Transverse colon (tissue), 4 donors: ENCODE measurements at regions not wholly inside any gene's neighbourhood (a gene's known extent, or its start where the extent isn't known, plus 50 kb on each side); places are given as distances from the start of the nearest gene placed in this dataset.

Experiments used
- DNase-seq: peaks from one replicate; pipeline ENCODE4 v3.0.0-alpha.2; 2019
- H3K27ac ChIP-seq, 4 donors: fragments of 200-600 bp; sonication (generic); 2 replicates each; pipeline ENCODE4 v1.5.1; 2016 to 2018; ENCODE audit warnings: inconsistent platforms in 4 of 4
- H3K27me3 ChIP-seq: fragments of 200-600 bp; sonication (generic); 2 replicates; pipeline ENCODE4 v1.5.1; 2017; ENCODE audit warnings: inconsistent platforms
- H3K36me3 ChIP-seq, 4 donors: fragments of 200-600 bp; sonication (generic); 2 replicates each; pipeline ENCODE4 v1.5.1; 2017 to 2019; ENCODE audit warnings: inconsistent platforms in 4 of 4
- H3K4me1 ChIP-seq, 4 donors: fragments of 200-600 bp; sonication (generic); 2 replicates each; pipeline ENCODE4 v1.5.1; 2017 to 2020; ENCODE audit warnings: inconsistent platforms in 4 of 4
- H3K4me3 ChIP-seq, 4 donors: fragments of 200-600 bp; sonication (generic); 1 replicate in 1 of 4; 2 replicates in 3 of 4; pipeline versions ENCODE4 v1.5.1 to v1.6.1; 2017 to 2019; ENCODE audit warnings: inconsistent platforms in 4 of 4
- H3K9me3 ChIP-seq, 2 donors: fragments of 200-600 bp; sonication (generic); 2 replicates each; pipeline ENCODE4 v1.5.1; 2017 to 2019; ENCODE audit warnings: inconsistent platforms in 2 of 2
- EP300 ChIP-seq: sonication (generic); formaldehyde crosslinking; IDR thresholded peaks from one replicate; pipeline ENCODE4 v1.6.1; 2017; ENCODE audit warnings: antibody characterized with exemption, low read depth
- POLR2A ChIP-seq: fragments of 450-650 bp; IDR thresholded peaks from one replicate; pipeline ENCODE4 v1.6.1; 2016; ENCODE audit warnings: antibody characterized with exemption, mild to moderate bottlenecking, moderate library complexity
- POLR2AphosphoS5 ChIP-seq, 3 donors: sonication (generic); formaldehyde crosslinking; IDR thresholded peaks; one replicate each; pipeline ENCODE4 v1.6.1; 2016; ENCODE audit warnings: antibody characterized with exemption in 3 of 3
- WGBS, 2 donors: methylation state at CpG; one replicate each; pipeline ENCODE4 v1.1.5; 2018; ENCODE audit warnings: low coverage in 1 of 2; 5-methylcytosine and 5-hydroxymethylcytosine counted together
- in situ Hi-C, 4 donors: fragments of 200-750 bp; cut with MboI; loops; one replicate each; pipeline versions ENCODE4 v1.15.0 to v1.15.1; 2017; ENCODE audit warnings: low sequenced_read_pairs in 3 of 4, low pct_ligation_motif_present in 1 of 4, low pct_unique_long_range_greater_than_20kb in 1 of 4
- intact Hi-C: fragments of 100-400 bp; cut with DNase I; formaldehyde crosslinking; loops from one replicate; pipeline ENCODE4 v1.15.1; 2023; ENCODE audit warnings: low total_unique reads
- TF ChIP-seq, protein P1 (sequence below), 5 experiments: fragments of 200-600 bp in 3 of 5; fragments of 450-650 bp in 2 of 5; sonication (generic) in 3 of 5; IDR thresholded peaks; 1 replicate in 2 of 5; 2 replicates in 3 of 5; pipeline ENCODE4 v1.5.1; 2016 to 2017; ENCODE audit warnings: antibody characterized with exemption in 5 of 5, inconsistent platforms in 3 of 5, mild to moderate bottlenecking in 2 of 5, moderate library complexity in 1 of 5

DNA sequence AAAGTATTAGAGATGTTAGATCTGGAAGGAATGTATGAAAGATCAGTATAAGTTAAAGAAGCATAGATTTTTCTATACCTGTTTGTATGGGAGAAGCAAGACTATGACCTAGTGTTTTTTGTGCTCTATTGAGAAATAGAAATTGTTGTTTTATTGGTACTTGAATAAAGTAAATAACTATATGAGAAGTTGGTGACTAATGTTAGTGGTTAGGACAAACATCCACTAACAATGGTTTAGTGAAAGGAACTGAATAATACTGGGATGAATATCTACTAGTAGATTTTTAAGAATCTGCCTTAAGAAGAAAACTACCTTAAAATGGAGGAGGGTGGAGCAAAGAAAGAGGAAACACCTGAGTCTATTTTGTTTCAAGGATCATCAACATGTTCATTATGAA lies 521.1 kb upstream of the POT1 start:
- Histone ChIP-seq H3K36me3 (no peaks in the 10 kb centered on the region), H3K9me3 (no peaks in the 10 kb centered on the region), H3K27me3 (no peaks in the 10 kb centered on the region), H3K4me1 (no peaks in the 10 kb centered on the region), H3K27ac (no peak overlapping the region), H3K4me3 (no peak overlapping the region)
- no peak for TF ChIP-seq POLR2A
- no peak for TF ChIP-seq POLR2AphosphoS5 (IDR thresholded peaks at IDR 0.05)
- TF ChIP-seq EP300 = no peak
- TF ChIP-seq, protein P1, sequence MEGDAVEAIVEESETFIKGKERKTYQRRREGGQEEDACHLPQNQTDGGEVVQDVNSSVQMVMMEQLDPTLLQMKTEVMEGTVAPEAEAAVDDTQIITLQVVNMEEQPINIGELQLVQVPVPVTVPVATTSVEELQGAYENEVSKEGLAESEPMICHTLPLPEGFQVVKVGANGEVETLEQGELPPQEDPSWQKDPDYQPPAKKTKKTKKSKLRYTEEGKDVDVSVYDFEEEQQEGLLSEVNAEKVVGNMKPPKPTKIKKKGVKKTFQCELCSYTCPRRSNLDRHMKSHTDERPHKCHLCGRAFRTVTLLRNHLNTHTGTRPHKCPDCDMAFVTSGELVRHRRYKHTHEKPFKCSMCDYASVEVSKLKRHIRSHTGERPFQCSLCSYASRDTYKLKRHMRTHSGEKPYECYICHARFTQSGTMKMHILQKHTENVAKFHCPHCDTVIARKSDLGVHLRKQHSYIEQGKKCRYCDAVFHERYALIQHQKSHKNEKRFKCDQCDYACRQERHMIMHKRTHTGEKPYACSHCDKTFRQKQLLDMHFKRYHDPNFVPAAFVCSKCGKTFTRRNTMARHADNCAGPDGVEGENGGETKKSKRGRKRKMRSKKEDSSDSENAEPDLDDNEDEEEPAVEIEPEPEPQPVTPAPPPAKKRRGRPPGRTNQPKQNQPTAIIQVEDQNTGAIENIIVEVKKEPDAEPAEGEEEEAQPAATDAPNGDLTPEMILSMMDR (IDR thresholded peaks at IDR 0.05) = no peak
- in situ Hi-C loops = no loop called here
- intact Hi-C loops = no loop called here
- no peak for DNase-seq

DNA sequence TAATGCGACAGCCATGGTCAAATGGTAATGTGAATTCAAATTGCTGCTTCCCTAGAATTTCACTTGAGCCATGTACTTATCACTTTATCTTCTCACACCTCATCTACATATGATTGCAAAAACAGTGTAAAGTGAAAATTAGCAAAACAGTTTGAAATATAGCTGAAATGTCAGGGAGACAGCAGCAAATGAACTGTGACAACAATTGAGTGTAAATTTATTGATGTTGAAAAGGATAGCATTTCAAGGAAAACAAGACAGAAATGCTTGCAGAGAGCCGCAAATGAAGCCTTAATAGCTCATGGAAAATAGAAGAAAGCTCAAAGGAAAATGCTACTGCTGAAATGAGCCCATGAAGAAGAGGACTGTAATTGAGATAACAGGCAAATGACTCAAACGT lies 516.2 kb upstream of the POT1 start:
- H3K27me3 ChIP-seq = no peaks in the 10 kb centered on the region
- H3K9me3 ChIP-seq = no peaks in the 10 kb centered on the region
- WGBS, 2 donors = 60 to 67% methylated on average over 3 of the region's 3 CpGs
- intact Hi-C loops = no loop called here
- TF ChIP-seq EP300 (no peak), POLR2AphosphoS5 (IDR thresholded peaks at IDR 0.05) (no peak), POLR2A (no peak)
- TF ChIP-seq, protein P1 (IDR thresholded peaks at IDR 0.05) = no peak
- in situ Hi-C loops = no loop called here
- DNase-seq = no peak
- no peak overlapping the region for H3K27ac ChIP-seq
- no peaks in the 10 kb centered on the region for H3K36me3 ChIP-seq
- no peak overlapping the region for H3K4me3 ChIP-seq
- H3K4me1 ChIP-seq = no peaks in the 10 kb centered on the region

DNA sequence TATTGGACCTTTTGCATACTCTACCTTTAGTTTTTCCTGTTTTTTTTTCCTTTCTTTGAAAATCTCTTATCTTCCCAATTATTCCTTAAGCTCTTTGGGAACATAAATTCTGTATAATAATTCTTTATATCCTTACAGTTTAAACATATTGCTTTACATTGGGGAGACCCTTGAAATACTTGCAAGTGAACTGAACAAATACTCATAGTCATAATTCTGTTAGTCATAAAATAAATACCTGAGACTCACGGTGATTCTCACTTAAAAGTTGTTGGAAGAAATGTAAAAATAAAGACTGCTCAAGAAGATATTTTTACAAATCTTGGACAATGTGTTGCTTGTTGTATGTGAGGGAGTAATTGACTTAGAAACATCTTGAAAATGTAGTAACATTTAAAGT lies 515.2 kb upstream of the POT1 start:
- H3K9me3 ChIP-seq = no peaks in the 10 kb centered on the region
- intact Hi-C loops (no loop called here), in situ Hi-C loops (no loop called here)
- H3K4me1 ChIP-seq = no peaks in the 10 kb centered on the region
- H3K27ac ChIP-seq = no peak overlapping the region
- no peak for DNase-seq
- H3K4me3 ChIP-seq = no peak overlapping the region
- H3K27me3 ChIP-seq = no peaks in the 10 kb centered on the region
- WGBS, 2 donors = 37 to 40% methylated on average over 1 of the region's 1 CpG
- no peaks in the 10 kb centered on the region for H3K36me3 ChIP-seq
- TF ChIP-seq, protein P1 (IDR thresholded peaks at IDR 0.05) = no peak
- TF ChIP-seq POLR2AphosphoS5 (IDR thresholded peaks at IDR 0.05) (no peak), EP300 (no peak), POLR2A (no peak)

DNA sequence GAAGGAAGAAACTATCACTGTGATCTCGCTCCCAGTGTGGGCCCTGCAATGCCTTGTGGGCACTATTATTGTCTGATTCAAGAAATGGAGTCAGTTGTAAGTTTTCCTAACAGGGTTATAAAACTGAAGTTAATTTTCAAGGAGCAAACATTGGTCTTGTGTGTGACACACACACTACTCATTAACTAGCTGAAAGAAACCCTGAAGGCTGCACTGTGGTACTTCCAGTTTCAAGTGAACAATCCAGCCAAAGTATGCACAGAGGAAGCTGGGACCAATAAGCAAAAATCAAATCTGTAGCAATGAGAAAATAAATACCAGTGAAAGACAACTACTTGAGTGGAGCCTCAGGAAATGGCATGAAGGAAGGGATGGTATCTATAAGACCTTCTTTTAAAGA lies 506.6 kb upstream of the POT1 start:
- no peaks in the 10 kb centered on the region for H3K27me3 ChIP-seq
- no peak overlapping the region for H3K27ac ChIP-seq
- in situ Hi-C loops = no loop called here
- 55 to 67% methylated on average over 1 of the region's 1 CpG for WGBS, 2 donors
- H3K9me3 ChIP-seq = peaks cover 0 to 4% of the 10 kb centered on the region in 2 donors
- H3K36me3 ChIP-seq = no peaks in the 10 kb centered on the region
- no peaks in the 10 kb centered on the region for H3K4me1 ChIP-seq
- DNase-seq = no peak
- intact Hi-C loops = no loop called here
- no peak overlapping the region for H3K4me3 ChIP-seq
- TF ChIP-seq EP300 (no peak), POLR2A (no peak), POLR2AphosphoS5 (IDR thresholded peaks at IDR 0.05) (no peak)
- TF ChIP-seq, protein P1 (IDR thresholded peaks at IDR 0.05) = no peak
